ENCODE measurements at regions not wholly inside any gene's neighbourhood (a gene's known extent, or its start where the extent isn't known, plus 50 kb on each side); places are given as distances from the start of the nearest gene placed in this dataset.

DNA sequence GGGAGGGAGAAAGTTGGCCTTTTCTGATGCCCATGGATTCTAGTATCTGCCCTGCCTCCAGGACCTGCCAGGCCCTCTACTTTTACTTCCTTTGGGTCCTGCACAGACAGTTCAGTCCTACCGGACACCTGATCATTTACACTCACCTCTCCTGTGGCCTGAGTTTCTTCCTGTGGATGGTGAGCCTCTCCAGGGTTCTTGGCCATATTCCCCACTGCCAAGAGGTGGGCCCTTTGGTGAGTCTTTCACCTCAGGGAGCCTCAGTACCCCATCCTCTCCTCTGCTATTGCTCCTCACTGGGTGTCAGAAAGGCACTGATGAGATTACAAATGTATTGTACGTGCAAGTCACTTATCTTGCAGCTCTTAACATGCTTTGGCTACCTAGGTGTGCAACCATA is 81.4 kb upstream of the ETV3 start:
- peaks cover 4% of the 10 kb centered on the region in 2 donors for H3K27me3 ChIP-seq (ENCODE audit: control insufficient read depth in 2 of 2, insufficient read depth in 2 of 2, low read length in 2 of 2)
- H3K4me1 ChIP-seq (ENCODE audit: control insufficient read depth in 1 of 2, insufficient read depth in 2 of 2, low read length in 2 of 2): no peaks in the 10 kb centered on the region
- H3K9me3 ChIP-seq (replicated peaks in 1 of 2; ENCODE audit: control insufficient read depth in 1 of 2, insufficient read depth in 1 of 2, low read length in 2 of 2): peaks cover 0 to 8% of the 10 kb centered on the region in 2 donors
- no peaks in the 10 kb centered on the region for H3K36me3 ChIP-seq (replicated peaks in 1 of 2; ENCODE audit: control insufficient read depth in 1 of 2, insufficient read depth in 2 of 2, low read length in 2 of 2)
- Mint-ChIP-seq H3K27me3 (ENCODE audit: low read depth in 3 of 3) (peaks cover 11 to 21% (median 21%) of the 10 kb centered on the region in 3 donors), H3K36me3 (no peaks in the 10 kb centered on the region), H3K4me1 (no peaks in the 10 kb centered on the region), H3K27ac (no peak overlapping the region), H3K4me3 (no peak overlapping the region), H3K9me3 (peaks cover 2 to 12% (median 7%) of the 10 kb centered on the region in 7 donors)
- no peak overlapping the region for H3K9ac ChIP-seq (ENCODE audit: insufficient read depth, low read length, poor library complexity, severe bottlenecking)
- no peak overlapping the region for H3K27ac ChIP-seq (ENCODE audit: low read depth in 1 of 2, low read length in 2 of 2)
- intact Hi-C loops (cut with micrococcal nuclease): no loop called here
- no peak overlapping the region for H3K4me3 ChIP-seq (replicated peaks in 1 of 3; ENCODE audit: low read depth in 2 of 3, low read length in 3 of 3)
- no peak overlapping the region for H3K4me2 ChIP-seq (replicated peaks; ENCODE audit: extremely low read depth, low read length, poor library complexity, severe bottlenecking)
- H2AFZ ChIP-seq (ENCODE audit: insufficient read depth, low read depth, low read length, poor library complexity, severe bottlenecking): no peak overlapping the region
- no peak for DNase-seq
- 62% methylated on average over 2 of the region's 2 CpGs for WGBS (ENCODE audit: insufficient coverage)
- TF ChIP-seq, protein P1, sequence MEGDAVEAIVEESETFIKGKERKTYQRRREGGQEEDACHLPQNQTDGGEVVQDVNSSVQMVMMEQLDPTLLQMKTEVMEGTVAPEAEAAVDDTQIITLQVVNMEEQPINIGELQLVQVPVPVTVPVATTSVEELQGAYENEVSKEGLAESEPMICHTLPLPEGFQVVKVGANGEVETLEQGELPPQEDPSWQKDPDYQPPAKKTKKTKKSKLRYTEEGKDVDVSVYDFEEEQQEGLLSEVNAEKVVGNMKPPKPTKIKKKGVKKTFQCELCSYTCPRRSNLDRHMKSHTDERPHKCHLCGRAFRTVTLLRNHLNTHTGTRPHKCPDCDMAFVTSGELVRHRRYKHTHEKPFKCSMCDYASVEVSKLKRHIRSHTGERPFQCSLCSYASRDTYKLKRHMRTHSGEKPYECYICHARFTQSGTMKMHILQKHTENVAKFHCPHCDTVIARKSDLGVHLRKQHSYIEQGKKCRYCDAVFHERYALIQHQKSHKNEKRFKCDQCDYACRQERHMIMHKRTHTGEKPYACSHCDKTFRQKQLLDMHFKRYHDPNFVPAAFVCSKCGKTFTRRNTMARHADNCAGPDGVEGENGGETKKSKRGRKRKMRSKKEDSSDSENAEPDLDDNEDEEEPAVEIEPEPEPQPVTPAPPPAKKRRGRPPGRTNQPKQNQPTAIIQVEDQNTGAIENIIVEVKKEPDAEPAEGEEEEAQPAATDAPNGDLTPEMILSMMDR (IDR thresholded peaks at IDR 0.05): no peak
- H4K20me1 ChIP-seq (ENCODE audit: insufficient read depth, low read length): no peaks in the 10 kb centered on the region
- H3K79me2 ChIP-seq (ENCODE audit: insufficient read depth, low read length): no peaks in the 10 kb centered on the region

DNA sequence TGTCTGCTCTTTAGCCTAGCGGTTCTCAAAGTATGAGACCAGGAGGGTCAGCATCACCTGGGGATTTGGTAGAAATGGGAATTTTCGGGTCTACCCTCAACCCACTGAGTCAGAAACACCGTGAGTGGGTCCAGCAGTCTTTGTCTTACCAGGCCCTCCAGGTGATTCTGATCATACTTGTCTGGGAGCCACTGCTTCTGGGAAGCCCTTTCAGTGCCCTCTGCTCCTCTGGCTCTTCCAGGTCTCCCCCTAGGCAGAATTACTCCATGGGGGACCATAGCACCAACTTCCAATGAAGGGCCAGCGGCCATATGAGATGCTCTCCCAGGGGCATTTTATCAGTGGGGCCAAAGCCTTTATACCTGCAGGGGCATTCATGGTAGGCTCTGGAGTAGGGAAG is 81.0 kb upstream of the ETV3 start:
- Histone ChIP-seq H3K4me2 (replicated peaks; ENCODE audit: extremely low read depth, low read length, poor library complexity, severe bottlenecking) (no peak overlapping the region), H3K9me3 (replicated peaks in 1 of 2; ENCODE audit: control insufficient read depth in 1 of 2, insufficient read depth in 1 of 2, low read length in 2 of 2) (peaks cover 0 to 7% of the 10 kb centered on the region in 2 donors), H4K20me1 (ENCODE audit: insufficient read depth, low read length) (no peaks in the 10 kb centered on the region), H3K27ac (ENCODE audit: low read depth in 1 of 2, low read length in 2 of 2) (no peak overlapping the region), H3K4me1 (ENCODE audit: control insufficient read depth in 1 of 2, insufficient read depth in 2 of 2, low read length in 2 of 2) (no peaks in the 10 kb centered on the region), H2AFZ (ENCODE audit: insufficient read depth, low read depth, low read length, poor library complexity, severe bottlenecking) (no peak overlapping the region), H3K36me3 (replicated peaks in 1 of 2; ENCODE audit: control insufficient read depth in 1 of 2, insufficient read depth in 2 of 2, low read length in 2 of 2) (no peaks in the 10 kb centered on the region), H3K9ac (ENCODE audit: insufficient read depth, low read length, poor library complexity, severe bottlenecking) (no peak overlapping the region), H3K4me3 (replicated peaks in 1 of 3; ENCODE audit: low read depth in 2 of 3, low read length in 3 of 3) (no peak overlapping the region), H3K79me2 (ENCODE audit: insufficient read depth, low read length) (no peaks in the 10 kb centered on the region), H3K27me3 (ENCODE audit: control insufficient read depth in 2 of 2, insufficient read depth in 2 of 2, low read length in 2 of 2) (peaks cover 4% of the 10 kb centered on the region in 2 donors)
- H3K27me3 Mint-ChIP-seq (ENCODE audit: low read depth in 3 of 3): peaks cover 11 to 23% (median 23%) of the 10 kb centered on the region in 3 donors
- TF ChIP-seq, protein P1 (IDR thresholded peaks at IDR 0.05): no peak
- H3K4me1 Mint-ChIP-seq: no peaks in the 10 kb centered on the region
- H3K4me3 Mint-ChIP-seq: no peak overlapping the region
- no peak for DNase-seq
- H3K9me3 Mint-ChIP-seq: peaks cover 5 to 15% (median 7%) of the 10 kb centered on the region in 7 donors
- no peaks in the 10 kb centered on the region for H3K36me3 Mint-ChIP-seq
- no peak overlapping the region for H3K27ac Mint-ChIP-seq
- intact Hi-C loops (cut with micrococcal nuclease): no loop called here
- no CpG with 5 or more reads among the region's 4 CpGs for WGBS (ENCODE audit: insufficient coverage)

Measured in CD14-positive monocyte (primary cell).